Gastrocnemius medialis (tissue), 4 donors: ENCODE measurements at regions not wholly inside any gene's neighbourhood (a gene's known extent, or its start where the extent isn't known, plus 50 kb on each side); places are given as distances from the start of the nearest gene placed in this dataset.

Source experiments
- CTCF ChIP-seq, 5 experiments: fragments of 450-650 bp in 3 of 5; fragments of 200-600 bp in 2 of 5; sonication (generic) in 2 of 5; IDR thresholded peaks in 4 of 5; conservative IDR thresholded peaks in 1 of 5; 1 replicate in 4 of 5; 2 replicates in 1 of 5; pipeline ENCODE4 v1.5.1; 2016 to 2019; ENCODE audit warnings: antibody characterized with exemption in 5 of 5, mild to moderate bottlenecking in 3 of 5, moderate library complexity in 3 of 5
- POLR2A ChIP-seq, 2 donors: fragments of 450-650 bp; IDR thresholded peaks; one replicate each; pipeline ENCODE4 v1.6.1; 2017; ENCODE audit warnings: antibody characterized with exemption in 2 of 2, mild to moderate bottlenecking in 2 of 2, moderate library complexity in 2 of 2

GRCh38 chr4:184563621-184564020, 85.6 kb downstream of the CASP3 start:
- no peak for TF ChIP-seq CTCF (IDR thresholded peaks at IDR 0.05 in 4 of 5, conservative IDR thresholded peaks at IDR 0.05 in 1 of 5)
- TF ChIP-seq POLR2A (IDR thresholded peaks at IDR 0.05): no peak
